HG03575 (cell line): ENCODE measurements at regions not wholly inside any gene's neighbourhood (a gene's known extent, or its start where the extent isn't known, plus 50 kb on each side); places are given as distances from the start of the nearest gene placed in this dataset.
"Not testable (repeated sequence)": the region's sequence is repeated elsewhere in the genome, so short reads cannot be mapped to it uniquely, and the experiment has no call there.

Source experiments
- ATAC-seq: cut with Tn5 transposase; IDR thresholded peaks from one replicate; pipeline ENCODE4 v1.9.1; 2021; ENCODE audit not compliant: unreplicated experiment, insufficient number of reproducible peaks, low FRiP score; ENCODE audit errors: extremely low read depth

DNA sequence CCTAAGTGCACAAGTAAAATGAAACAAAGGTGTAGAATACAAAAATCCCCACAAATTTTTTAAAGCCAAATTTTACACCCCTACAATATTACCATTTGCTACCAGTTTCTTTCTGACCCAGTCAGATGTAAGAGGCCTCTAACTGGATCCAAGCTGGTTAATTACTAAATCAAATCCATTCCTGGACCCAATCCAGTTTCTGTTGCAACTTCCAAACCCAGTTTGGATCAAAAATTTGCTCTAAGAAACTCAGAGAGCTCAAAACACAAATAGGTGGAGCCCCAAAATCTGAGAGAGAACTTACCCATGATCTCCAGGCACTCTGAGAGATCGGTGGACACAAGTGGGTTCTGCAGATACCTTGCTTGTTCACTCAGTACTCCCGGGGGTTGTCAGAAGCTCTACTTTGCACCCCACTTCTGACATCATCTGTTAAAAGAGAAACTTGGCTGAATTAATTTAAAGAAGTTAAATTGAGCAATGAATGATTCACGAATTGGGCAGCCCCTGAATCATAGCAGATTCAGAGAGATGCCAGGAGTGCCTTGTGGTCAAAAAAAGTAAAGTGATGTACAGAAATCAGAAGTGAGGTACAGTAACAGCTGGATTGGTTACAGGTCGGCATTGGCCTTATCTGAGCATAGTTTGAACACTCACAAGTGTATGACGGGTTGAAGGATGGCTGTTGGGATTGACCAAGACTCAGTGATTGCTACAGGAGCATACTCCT is 448.0 kb downstream of the KCNT2 start:
- no peak for ATAC-seq

DNA sequence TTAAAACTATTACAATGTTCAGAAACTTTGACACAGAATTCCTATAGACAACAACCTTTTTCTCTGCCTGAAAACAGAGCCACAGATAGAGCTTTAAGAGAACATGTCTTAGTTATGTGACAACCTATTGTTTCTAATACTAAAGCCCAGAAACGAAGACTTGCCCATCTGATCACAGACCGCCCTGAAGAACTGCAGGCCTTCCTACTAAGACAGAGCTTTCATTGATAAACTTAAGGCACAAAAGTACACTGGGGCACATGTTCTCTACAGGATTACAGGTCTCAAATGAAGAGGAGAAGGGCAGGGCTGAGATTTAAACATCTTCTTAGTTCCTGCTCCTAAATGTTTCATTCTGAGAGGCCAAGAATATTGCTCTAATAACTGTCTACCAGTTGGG is 452.7 kb downstream of the KCNT2 start:
- no peak for ATAC-seq

DNA sequence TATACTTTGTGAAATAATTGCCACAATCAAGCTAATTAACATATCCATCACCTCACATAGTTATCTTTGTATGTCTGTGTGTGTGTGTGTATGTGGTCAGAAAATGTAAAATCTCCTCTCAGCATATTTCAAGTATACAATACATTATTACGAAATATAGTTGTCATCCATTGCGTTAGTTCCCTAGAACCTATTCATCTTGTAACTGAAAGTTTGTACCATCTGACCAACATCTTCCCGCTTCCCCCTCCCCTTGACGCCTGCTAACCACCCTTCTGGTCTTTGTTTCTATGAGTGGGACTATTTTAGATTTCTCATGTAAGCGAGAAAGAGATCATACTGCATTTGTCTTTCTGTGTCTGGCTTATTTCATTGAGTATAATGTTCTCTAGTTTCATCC is 455.3 kb downstream of the KCNT2 start:
- no peak for ATAC-seq

DNA sequence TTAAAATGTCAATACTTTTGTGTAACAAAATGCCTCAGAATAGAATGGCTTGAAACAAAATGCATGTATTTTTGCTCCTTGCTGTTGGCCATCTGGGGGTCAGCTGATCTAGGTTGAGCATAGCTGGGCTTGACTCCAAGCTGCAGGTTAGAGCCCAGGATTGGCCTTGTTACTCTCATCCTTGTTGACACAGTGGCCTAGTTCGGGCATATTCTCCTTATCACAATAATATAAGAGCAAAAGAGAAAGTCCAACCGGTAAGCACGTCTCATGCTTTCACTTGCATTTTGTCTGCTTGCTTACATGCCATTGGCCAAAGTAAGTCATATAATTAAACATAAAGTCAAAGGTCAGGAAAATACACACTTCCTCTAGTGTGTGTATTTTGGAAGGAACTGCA is 456.2 kb downstream of the KCNT2 start:
- no peak for ATAC-seq

DNA sequence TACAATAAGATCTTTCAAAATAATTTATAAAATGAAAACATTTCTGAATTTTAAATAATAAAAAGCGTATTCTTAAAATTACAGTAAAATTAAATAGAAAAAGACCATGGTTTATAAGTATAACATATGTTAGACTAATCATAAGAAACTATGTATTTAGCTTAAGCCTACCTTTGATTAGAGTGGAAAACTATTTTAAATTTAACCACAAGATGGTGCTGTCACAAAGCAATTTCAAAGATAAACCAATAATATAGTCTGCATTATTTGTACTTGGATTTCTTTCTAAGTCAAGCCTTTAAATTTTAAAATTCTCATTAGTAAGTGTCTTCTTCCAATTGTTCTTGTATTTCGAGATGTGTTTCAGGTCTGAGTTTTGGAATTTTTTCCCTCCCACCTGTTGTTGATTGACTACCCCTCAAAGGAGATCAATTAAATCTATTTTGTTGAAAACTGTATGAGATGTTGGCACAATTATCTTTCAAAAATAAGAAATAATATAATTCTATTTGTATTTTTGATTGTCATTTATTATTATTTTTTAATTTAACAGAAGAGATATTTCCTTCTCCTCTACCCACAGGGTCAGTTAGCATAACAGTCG is 459.8 kb downstream of the KCNT2 start:
- no peak for ATAC-seq

DNA sequence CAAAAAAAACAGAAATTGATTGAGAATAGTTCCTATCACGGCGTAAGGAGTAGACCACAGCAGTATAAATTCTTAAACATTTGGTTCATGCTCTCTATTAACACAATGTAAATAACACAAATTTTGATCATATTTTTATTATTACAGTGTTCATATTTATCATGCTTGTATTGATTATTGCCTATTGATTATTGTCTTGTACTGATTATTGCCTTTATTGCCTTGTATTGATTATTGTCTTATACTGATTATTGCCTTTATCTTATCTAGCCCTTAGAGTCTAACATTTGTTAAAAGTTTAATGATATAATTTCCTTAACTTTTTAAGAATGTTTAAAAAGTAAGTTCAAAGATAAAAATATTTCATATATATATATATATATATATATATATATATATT is 460.7 kb downstream of the KCNT2 start:
- ATAC-seq: no peak

DNA sequence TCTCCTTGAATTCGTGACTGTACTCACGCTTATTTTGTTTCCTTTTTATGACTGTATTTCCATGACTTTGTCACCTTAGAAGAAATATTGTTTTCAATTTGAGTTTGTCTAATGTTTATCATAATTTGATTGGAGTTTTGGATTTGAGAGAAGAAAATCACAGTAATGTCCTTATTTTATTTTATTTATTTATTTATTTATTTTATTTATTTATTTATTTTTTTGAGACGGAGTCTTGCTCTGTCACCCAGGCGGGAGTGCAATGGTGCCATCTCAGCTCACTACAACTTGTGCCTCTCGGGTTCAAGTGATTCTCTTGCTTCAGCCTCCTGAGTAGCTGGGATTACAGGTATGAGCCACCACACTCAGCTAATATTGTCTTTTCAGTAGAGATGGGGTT is 463.1 kb downstream of the KCNT2 start:
- ATAC-seq: not testable (repeated sequence)

DNA sequence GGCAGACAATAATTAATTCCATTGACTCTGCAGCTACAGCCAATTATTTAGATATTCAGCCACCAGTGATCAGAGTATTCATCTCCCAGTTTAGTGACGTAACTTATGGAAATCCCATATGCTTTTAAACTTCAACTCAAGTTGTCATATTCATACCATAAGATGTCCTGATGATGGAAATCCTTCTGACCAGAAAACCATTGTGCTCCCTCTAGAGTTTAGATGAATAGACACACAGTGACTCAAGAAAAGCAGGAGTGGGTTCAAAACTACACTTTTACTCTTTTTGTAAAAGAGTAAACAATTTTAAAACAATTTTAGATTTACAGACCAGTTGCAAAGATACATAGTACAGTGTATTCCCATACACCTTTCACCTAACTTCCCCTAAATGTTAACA is 463.7 kb downstream of the KCNT2 start:
- ATAC-seq: no peak

DNA sequence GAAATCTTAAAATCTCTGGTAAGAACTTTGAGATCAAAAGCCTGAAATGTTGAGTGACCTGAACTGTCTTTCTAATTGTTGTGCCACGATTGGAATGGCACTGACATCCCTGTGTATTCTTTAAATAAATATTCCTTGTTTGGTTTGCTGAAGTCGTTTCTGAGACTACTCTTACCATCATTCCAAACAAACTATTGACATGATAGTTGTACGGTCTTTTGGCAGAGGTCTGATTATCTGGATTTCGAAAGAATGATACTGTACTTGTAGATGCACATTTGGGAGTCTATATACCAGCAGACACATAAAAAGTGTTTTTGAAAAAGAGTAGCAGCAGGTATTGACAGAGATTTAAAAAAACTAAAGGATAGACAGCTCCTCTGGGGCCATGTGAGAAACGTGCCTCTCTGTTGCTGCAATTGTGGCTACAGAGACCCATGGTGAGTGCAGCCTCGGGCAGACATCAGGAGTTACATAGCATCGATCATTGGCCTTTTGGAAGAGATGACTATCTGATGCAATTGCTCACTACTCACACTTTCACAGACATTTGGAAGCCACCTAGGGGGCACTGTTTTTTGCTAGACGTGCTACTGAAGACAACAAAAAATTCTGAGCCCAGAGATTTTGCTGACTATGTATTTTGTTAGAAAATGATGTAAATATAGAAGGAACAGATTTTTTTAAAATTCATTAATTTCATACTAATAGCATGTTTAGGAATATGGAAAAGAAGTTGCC is 464.5 kb downstream of the KCNT2 start:
- no peak for ATAC-seq

DNA sequence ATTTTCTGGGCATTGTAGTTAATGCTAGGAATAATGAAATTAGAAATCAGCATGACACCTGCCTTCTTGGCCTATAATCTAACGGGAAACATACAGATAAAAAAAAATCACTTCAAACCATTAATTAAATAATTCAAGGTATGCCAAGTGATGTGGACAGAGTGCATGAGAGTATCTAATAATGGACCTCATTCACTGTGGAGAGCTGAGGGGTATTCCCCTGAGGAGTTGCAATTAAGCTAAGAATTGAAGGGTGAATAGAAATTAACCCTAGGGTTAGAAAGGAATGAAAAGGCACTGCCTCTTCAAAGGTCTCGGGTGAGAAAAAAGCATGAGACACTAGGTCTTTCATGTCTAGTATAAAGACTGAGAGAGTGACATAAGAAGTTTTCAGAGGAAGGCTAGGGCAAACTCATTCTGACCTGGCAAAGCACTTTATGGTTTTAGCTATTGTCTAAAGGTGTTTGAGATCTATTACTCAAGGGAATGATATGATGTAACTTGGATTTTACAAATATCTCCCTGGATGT is 466.1 kb downstream of the KCNT2 start:
- no peak for ATAC-seq

DNA sequence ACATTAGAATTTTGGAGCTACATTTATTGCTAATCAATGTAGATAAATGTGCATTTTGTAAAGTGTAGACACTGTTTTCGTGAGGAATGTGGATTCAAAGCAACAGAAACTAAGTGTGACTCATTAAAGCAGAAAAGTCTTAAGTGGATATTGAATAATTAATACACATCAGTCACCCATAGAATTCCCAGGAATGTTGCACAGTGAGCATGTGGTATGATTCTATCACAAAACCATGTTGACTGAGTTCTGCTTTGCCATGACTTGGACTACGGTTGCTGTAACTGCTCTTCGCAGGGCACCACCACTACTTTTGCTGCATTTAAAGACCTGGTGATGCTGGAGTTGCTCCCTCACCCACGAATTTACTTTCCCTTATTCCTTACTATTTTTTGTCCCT is 471.8 kb downstream of the KCNT2 start:
- no peak for ATAC-seq

DNA sequence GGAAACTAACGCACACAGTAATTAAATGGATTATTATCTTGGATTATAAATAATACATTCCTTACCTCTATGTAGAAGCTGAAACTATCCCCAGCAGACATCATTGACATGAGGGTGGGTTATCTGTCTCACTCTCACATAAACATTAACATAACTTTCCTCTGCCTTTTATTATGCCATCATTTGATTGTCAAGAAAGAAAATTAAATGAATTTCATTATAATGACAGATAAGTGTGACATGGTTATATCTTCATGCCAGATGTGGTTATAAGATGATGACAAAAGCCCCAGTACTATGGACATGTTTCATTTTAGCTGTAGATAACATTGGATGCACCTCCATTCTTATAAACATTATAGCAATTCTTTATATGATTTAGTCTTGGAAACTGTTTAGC is 476.5 kb downstream of the KCNT2 start:
- ATAC-seq: no peak

DNA sequence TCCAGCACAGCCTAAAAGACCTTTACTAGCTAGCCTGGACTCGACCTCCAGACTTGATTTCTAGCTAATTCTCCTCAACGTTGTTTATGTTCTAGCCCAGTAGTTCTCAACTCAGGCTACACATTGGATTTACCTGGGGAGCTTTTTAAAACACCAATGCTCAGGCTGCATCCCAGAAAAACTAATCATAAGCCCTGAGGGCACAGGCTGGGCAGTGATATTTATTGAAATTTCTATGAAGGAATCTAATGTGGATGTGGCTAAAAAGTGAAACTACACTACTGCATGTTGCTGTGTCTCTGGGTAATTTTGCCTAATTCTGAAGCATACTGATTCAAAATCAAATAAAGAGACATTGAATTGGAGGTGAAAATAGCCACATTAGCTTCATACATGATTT is 479.4 kb downstream of the KCNT2 start:
- no peak for ATAC-seq

DNA sequence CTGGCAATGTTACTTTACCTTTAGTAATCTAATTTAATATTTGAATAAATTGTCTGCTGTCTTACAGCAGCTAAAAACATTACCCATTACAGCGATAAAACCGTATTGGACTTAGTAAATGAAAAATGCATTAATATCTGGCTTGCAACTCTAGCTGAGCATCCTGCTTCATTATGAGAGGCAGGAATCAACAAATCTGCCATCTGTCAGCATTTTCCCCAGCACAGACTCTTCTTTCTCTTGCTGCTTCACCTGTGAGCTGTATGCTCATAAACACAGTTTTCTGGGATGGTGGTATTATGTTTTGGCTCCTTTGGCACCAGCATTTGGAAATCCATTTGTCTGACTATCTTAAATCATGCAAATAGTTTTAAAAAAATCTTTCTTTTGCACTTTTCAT is 487.1 kb downstream of the KCNT2 start:
- ATAC-seq: no peak

DNA sequence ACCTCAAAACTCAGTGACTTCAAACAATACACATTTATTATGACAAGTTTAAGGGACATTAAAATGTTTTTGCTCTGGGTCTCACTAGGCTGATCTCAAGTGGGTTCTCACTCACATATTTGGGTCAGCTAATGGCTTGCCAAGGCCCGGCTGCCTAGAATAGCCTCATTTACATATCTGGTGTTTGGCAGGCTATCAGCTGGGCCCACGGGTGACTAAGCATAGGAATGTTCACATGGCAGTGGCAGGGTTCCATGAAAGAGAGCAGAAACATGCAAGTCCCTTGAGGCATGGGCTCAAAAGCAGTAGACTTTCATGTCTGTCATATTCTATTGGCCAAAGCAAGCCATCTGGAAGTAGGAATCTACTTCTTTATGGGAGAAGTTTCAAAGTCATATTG is 492.6 kb downstream of the KCNT2 start:
- ATAC-seq: no peak

DNA sequence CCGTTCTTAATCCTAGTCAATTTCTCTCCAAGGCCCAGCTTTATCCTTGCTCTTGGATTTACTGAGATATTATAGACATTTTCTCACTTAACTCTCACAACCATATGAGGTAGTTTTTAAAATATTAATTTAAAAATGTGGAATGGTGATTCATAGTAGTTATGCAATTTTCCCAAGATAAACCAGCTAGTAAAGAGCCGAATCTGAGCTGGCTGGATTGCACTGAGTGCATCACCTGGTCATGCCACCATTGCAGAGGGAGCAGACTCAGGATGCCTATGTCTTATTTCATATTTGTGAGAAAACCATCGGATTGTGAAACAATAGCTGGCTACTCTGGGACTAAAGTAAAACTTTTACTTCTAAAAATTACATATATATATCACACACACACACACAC is 494.0 kb downstream of the KCNT2 start:
- no peak for ATAC-seq

DNA sequence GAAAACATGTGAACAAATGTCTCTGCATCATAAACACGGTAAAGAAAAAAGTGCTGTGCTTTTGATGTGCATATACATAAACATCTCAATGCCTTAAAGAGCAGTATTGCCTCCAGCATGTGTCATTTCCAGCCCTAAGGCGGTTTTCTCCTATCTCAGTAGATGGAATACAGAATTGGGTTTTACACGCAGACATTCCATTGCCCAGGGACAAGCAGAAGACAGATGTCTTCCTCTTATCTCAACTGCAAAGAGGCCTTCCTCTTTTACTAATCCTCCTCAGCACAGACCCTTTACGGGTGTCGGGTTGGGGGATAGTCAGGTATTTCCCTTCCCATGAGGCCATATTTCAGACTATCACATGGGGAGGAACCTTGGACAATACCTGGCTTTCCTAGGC is 499.2 kb downstream of the KCNT2 start:
- not testable (repeated sequence) for ATAC-seq

DNA sequence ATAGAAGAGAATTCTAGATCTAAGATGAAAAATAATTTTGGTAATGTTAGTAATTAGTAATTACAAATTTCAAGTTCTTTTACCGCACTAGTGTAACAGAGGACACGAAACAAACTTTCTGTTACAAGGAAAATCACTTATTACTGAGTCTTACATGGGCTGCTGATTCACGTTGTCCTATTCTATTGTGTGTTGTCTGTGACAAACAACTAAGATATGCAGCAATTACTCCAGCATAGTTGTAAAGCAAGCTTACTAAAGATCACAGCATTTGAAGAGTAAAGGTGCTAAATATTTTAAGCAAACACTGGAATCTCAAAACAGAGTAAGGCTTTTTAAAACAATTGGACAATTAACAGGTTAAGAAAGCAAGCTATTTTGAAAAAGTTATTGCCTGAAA is 502.3 kb downstream of the KCNT2 start:
- no peak for ATAC-seq

DNA sequence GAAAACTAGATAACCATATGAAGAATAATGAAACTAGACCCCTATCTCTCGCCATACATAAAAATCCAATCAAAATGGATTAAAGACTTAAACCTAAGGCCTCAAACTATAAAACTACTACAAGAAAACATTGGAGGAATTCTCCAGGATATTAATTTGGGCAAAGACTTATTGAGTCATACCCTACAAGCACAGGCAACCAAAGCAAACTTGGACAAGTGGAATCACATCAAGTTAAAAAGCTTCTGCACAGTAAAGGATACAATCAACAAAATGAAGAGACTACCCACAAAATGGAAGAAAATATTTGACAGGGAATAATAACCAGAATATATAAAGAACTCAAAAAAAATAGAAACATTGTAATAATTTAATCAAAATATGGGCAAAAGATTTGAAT is 505.4 kb downstream of the KCNT2 start:
- ATAC-seq: no peak

DNA sequence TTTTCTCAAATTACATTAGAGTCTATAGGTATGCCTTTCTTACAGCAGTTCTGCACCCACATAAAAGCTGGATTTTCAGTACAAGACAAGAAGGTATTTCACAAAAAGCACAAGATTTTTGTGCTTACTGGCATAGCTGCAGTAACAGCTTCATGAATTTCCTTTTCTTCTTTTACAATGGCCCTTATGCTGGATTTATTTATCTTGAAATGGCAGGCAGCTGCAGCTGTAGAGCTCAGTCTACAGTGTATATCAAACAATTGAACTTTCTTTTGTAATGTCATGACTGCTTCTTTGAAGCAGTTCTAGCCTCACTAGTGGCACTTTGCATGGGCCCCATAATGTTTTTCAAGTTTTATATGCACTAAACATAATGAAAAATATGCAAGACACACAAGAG is 510.2 kb downstream of the KCNT2 start:
- ATAC-seq: no peak
